Dedifferentiated amniotic fluid mesenchymal stem cell (primary cell): ENCODE measurements at regions not wholly inside any gene's neighbourhood (a gene's known extent, or its start where the extent isn't known, plus 50 kb on each side); places are given as distances from the start of the nearest gene placed in this dataset.
A peak's percentile ranks its signal among the peaks of the same experiment; 100 is the strongest.

Experiments used
- DNase-seq: peaks from one replicate; pipeline ENCODE4 v3.0.0-alpha.2; 2016; ENCODE audit errors: extremely low spot score

DNA sequence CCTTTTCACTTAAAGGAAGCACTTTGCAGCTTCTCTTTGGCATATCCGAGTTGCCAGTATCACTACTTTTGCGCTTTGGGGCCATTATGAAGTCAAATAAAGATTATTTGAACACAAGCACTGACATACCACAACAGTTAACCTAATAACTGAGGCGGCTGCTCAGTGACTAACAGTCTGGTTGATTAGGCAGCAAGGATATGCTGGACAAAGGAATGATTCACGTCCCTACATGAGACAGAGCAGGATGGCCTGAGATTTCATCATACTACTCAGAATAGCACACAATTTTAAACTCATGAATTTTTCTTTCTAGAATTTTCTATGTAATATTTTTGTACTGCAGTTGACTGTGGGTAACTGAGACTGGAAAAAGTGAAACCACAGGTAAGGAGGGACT, 56.9 kb upstream of the E2F7 start:
- peak; percentile 94 for DNase-seq

GRCh38 chr12:77120156-77121085, 55.1 kb upstream of the E2F7 start:
- peak; percentile 63 for DNase-seq

DNA sequence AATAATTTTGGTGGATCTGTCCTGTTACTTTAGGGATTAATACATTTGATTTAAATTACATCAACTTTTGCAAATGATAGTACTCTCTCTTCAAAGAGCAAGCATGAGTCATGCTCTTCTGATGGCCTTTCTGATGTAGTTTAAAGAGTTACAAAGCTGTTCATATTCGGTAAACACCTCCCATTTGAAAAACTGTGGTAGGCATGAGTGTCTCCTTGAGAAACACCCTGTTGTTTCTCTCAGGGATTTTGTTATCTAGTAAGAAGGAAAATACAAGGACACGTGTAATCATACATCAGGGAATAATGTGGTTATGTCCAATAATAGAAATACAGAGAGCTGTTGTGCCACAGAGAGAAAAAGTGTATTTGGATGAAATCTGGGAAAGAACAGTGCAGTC, 53.3 kb upstream of the E2F7 start:
- no peak for DNase-seq

GRCh38 chr12:77116277-77116676, 50.9 kb upstream of the E2F7 start:
- no peak for DNase-seq

- no peak for DNase-seq
Measured at GRCh38 chr12:77115471-77115870, 50.1 kb upstream of the E2F7 start.
